GM19043 (cell line): ENCODE measurements at regions not wholly inside any gene's neighbourhood (a gene's known extent, or its start where the extent isn't known, plus 50 kb on each side); places are given as distances from the start of the nearest gene placed in this dataset.
"Not testable (repeated sequence)": the region's sequence is repeated elsewhere in the genome, so short reads cannot be mapped to it uniquely, and the experiment has no call there.

Source experiments
- ATAC-seq: cut with Tn5 transposase; IDR thresholded peaks from one replicate; pipeline ENCODE4 v1.9.1; 2021; ENCODE audit warnings: low read depth; ENCODE audit not compliant: unreplicated experiment

DNA sequence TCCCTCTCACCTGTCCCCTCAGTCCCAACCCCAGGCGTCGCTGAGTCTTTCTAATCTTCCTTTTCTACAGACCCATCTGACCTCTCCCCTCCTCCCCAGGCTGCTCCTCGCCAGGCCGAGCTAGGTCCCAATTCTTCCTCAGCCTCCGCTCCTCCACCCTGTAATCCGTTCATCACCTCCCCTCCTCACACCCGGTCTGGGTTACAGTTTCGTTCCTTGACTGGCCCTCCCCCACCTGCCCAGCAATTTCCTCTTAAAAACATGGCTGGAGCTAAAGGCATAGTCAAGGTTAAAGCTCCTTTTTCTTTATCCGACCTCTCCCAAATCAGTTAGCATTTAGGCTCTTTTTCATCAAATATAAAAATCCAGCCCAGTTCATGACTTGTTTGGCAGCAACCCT is 262.0 kb downstream of the SMARCA2 start:
- ATAC-seq, result not testable (repeated sequence)

DNA sequence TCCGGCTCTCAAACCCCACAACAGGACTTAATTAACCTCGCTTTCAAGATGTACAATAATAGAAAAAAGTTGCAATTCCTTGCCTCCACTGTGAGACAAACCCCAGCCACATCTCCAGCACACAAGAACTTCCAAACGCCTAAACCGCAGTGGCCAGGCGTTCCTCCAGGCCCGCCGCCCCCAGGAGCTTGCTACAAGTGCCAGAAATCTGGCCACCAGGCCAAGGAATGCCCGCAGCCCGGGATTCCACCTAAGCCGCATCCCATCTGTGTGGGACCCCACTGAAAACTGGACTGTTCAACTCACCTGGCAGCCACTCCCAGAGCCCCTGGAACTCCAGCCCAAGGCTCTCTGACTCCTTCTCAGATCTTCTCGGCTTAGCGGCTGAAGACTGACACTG is 262.5 kb downstream of the SMARCA2 start:
- ATAC-seq, result not testable (repeated sequence)

- ATAC-seq, result not testable (repeated sequence)
Observed at GRCh38 chr9:2279138-2279537, 264.0 kb downstream of the SMARCA2 start.

- ATAC-seq, result no peak
Observed at GRCh38 chr9:2281031-2281802, 266.1 kb downstream of the SMARCA2 start.

- no peak for ATAC-seq
Observed at GRCh38 chr9:2281803-2282185, 266.6 kb downstream of the SMARCA2 start.

GRCh38 chr9:2284770-2285169 is 269.6 kb downstream of the SMARCA2 start:
- no peak for ATAC-seq

DNA sequence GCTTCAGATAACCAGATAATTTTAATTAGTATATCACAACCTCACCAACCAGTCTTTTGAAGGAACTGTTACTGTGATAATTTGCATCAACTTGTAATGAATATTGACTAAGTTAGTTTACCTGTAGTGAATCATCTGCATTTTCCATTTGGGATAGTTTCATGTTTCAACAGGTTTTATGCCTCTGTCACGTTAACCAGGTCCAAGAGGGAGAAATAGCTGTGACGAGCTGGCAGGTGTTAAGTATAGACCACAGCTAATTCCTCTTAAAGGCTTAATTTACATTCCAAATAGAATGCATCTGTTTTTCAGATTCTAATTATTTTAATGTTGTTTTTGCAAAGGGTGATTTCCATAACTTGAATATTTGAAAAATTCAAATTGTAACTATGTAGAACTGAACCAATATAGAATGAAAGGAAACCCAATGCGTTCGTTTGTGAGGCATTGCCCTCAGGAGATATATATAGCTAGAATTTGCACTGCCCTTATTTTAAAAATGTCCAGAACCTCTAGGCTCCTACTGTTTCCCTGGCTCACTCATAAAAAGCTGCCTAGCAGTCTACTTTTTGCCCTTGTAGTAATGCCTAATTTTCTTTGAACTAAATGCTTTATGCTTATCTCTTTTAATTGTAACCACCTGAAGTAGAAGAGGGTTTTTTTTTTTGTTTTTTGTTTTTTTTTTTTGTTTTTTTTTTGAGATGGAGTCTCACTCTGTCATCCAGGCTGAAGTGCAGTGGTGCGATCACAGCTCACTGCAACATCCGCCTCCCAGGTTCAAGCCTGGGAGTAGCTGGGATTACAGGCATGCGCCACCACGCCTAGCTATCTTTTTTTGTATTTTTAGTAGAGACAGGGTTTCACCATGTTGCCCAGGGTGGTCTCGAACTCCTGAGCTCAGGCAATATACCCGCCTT is 270.5 kb downstream of the SMARCA2 start:
- no peak for ATAC-seq

DNA sequence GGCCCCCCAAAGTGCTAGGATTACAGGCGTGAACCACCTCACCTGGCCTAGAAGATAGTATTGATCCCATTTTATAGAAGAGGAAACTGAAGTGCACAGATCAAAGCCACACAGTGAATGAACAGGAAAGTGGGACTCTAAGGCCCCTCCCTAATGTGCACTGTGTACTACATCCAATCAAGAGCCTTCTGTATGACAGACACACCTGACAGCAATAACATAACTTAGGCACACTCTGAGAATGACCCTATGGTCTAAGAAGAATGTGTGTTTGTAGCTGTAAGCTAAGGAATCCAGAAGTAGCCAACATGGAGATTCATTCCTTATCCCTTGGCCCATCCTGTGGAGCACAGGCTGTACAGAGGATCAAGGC is 271.2 kb downstream of the SMARCA2 start:
- ATAC-seq, result no peak

GRCh38 chr9:2286825-2287455 is 271.8 kb downstream of the SMARCA2 start:
- ATAC-seq, result no peak

DNA sequence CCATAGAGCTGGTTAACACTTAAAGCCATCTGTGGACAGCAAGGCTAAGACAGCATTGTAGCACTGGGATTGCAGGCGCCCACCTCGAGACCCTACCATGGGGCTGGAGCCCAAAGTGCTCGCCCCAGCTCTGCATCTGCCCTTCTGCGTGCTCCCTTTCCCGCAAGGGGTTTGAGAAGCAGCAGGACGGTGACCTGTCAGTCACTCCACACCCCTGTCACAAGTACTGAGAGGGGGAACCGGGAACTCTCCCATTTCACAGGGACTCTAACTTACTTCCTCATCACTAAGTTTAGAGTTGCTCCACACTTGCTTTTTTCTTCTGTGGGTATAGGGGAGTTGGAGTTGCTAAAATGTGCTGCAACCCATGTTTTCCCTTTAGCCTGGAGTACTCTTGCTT is 273.2 kb downstream of the SMARCA2 start:
- no peak for ATAC-seq

GRCh38 chr9:2289263-2289662 is 274.1 kb downstream of the SMARCA2 start:
- no peak for ATAC-seq

DNA sequence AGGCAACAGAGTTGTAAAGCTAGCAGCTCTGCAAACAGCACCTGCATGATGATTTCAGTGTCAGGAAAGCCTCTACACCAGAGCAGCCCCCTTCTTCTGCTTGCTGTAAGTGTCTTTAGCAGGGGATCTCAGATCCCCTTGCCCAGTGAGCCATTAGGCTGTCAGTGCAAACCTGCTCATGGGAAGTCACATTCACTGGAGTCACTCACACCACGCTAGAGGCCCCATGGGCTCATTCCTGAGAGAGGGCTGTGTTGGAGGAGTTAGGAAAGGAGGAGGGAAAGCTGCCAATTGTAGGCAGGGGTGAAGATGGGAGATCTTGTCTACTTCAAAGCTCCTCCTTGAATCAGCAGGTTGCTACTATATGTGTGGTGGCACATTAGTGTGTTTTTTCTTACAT is 275.2 kb downstream of the SMARCA2 start:
- no peak for ATAC-seq

GRCh38 chr9:2291980-2292704 is 277.0 kb downstream of the SMARCA2 start:
- no peak for ATAC-seq

GRCh38 chr9:2292733-2293132 is 277.6 kb downstream of the SMARCA2 start:
- ATAC-seq, result no peak

GRCh38 chr9:2297771-2298170 is 282.6 kb downstream of the SMARCA2 start:
- no peak for ATAC-seq

DNA sequence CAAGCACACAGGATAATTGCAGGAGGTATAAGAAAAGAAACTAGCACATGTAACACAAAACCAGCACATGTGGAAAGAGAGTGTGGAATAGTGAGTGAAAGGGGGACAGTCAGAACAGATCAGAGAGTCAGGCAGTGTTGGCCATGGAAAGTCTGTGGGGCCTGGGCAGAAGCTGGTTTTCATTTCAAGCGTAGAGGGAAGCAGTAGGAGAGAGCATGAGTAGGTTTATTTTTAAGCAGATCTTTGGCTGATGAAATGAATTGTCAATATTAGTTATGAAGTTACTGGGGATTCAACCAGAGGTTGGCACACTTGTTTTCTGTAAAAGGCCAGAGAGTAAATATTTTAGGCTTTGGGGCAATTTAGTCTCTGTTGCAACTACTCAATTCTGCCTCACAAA is 283.1 kb downstream of the SMARCA2 start:
- ATAC-seq, result no peak

- no peak for ATAC-seq
Observed at GRCh38 chr9:2299156-2299842, 284.2 kb downstream of the SMARCA2 start.

DNA sequence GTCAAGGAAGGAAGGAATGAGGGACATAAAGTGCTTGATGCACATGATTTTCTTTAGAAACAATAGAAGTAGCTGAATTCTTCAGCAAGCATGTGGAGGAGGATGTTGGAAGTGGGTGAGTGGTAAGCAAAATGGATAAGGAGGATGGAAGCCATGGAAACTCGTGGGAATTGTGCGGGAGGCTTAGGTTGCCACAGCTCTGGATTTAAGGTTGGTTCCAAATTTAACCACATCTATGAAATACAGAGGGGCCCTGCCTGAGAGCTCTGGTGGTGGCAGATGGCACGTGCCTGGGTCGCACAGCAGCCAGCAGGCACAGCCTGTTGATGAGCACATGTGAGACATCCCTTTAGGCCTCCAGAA is 284.7 kb downstream of the SMARCA2 start:
- ATAC-seq, result no peak

DNA sequence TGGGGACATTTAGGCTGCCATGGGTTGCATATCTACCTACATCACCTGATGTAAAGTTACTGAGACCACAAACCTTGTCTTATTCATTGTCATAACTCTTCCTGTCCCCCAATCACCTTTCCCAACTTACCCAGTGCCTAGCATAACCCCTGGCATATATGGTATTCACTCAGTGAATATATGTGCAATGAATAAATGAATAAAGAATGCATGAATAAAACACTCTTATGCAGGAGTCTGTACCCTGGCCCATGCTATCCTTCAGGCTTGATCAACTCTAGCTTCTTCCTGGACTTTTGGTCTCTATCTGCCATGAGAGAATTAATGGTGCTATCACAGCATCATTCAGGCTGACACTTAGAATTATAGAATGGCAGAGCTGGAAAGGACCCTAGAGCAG is 285.2 kb downstream of the SMARCA2 start:
- no peak for ATAC-seq

- ATAC-seq, result no peak
Observed at GRCh38 chr9:2302606-2303005, 287.5 kb downstream of the SMARCA2 start.
